ENCODE measurements at regions not wholly inside any gene's neighbourhood (a gene's known extent, or its start where the extent isn't known, plus 50 kb on each side); places are given as distances from the start of the nearest gene placed in this dataset.

- no peak overlapping the region for H3K27ac ChIP-seq (ENCODE audit: insufficient read depth, low read length)
Measured at GRCh38 chr5:107011605-107012004, 659.1 kb downstream of the EFNA5 start.

More at GRCh38 chr5:107011605-107012004, 659.1 kb downstream of the EFNA5 start:
- Histone ChIP-seq H4K5ac (ENCODE audit: low read depth, low read length) (no peak overlapping the region), H3K36me3 (ENCODE audit: control insufficient read depth, insufficient read depth, low read length) (no peaks in the 10 kb centered on the region), H3K4me1 (ENCODE audit: control insufficient read depth, insufficient read depth, low read length) (no peaks in the 10 kb centered on the region), H3K79me1 (ENCODE audit: low read depth in 1 of 2, low read length in 2 of 2) (no peaks in the 10 kb centered on the region), H2AK5ac (ENCODE audit: low read depth, low read length) (no peak overlapping the region), H3K18ac (ENCODE audit: low read depth, low read length) (no peak overlapping the region), H3K9ac (ENCODE audit: low read depth, low read length) (no peak overlapping the region), H3K9me3 (ENCODE audit: control insufficient read depth, insufficient read depth, low read length) (no peaks in the 10 kb centered on the region), H3K23ac (ENCODE audit: low read depth, low read length) (no peak overlapping the region), H3K4me3 (ENCODE audit: insufficient read depth, low read depth, low read length) (no peak overlapping the region), H4K8ac (ENCODE audit: low read depth in 2 of 2, low read length in 2 of 2) (no peak overlapping the region), H2BK20ac (ENCODE audit: low read depth, low read length) (no peak overlapping the region), H3K14ac (replicated peaks; ENCODE audit: low read depth, low read length) (no peak overlapping the region), H2BK5ac (ENCODE audit: low read depth, low read length, poor library complexity, severe bottlenecking) (no peak overlapping the region), H4K20me1 (ENCODE audit: insufficient read depth, low read length) (no peaks in the 10 kb centered on the region), H3K4ac (ENCODE audit: low read depth, low read length) (no peak overlapping the region), H2AFZ (replicated peaks; ENCODE audit: low read length, poor library complexity) (no peak overlapping the region), H3K4me2 (ENCODE audit: low read depth, low read length) (no peak overlapping the region), H3K27me3 (ENCODE audit: control insufficient read depth, insufficient read depth, low read length) (no peaks in the 10 kb centered on the region), H2BK120ac (ENCODE audit: low read depth, low read length) (no peak overlapping the region), H3K56ac (ENCODE audit: extremely low read depth, insufficient read depth, low read length) (no peak overlapping the region), H3K9me1 (ENCODE audit: insufficient read depth, low read length) (no peaks in the 10 kb centered on the region), H2AK9ac (replicated peaks; ENCODE audit: low read depth, low read length, poor library complexity) (no peak overlapping the region), H4K91ac (ENCODE audit: insufficient read depth, low read depth, low read length) (no peak overlapping the region), H2BK15ac (ENCODE audit: low read depth, low read length) (no peak overlapping the region)
- POLR2A ChIA-PET (ENCODE audit: unreplicated experiment), result no interaction called here
- intact Hi-C loops (cut with micrococcal nuclease) (no loop called here), dilution Hi-C loops (cut with HindIII; ENCODE audit: low sequenced_read_pairs, unreplicated experiment) (no loop called here), in situ Hi-C loops (cut with MboI; ENCODE audit: low sequenced_read_pairs) (no loop called here)
- TF ChIP-seq CEBPB (IDR thresholded peaks at IDR 0.05; ENCODE audit: low read depth, low read length) (no peak), SMC3 (IDR thresholded peaks at IDR 0.05; ENCODE audit: low read depth, low read length) (no peak), BHLHE40 (IDR thresholded peaks at IDR 0.05; ENCODE audit: low read depth, low read length) (no peak), RFX5 (IDR thresholded peaks at IDR 0.05; ENCODE audit: low read depth, low read length) (no peak), ELK1 (IDR thresholded peaks at IDR 0.05; ENCODE audit: borderline replicate concordance, low read depth, low read length) (no peak)
- TF ChIP-seq, protein P1, sequence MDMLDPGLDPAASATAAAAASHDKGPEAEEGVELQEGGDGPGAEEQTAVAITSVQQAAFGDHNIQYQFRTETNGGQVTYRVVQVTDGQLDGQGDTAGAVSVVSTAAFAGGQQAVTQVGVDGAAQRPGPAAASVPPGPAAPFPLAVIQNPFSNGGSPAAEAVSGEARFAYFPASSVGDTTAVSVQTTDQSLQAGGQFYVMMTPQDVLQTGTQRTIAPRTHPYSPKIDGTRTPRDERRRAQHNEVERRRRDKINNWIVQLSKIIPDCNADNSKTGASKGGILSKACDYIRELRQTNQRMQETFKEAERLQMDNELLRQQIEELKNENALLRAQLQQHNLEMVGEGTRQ (IDR thresholded peaks at IDR 0.05; ENCODE audit: low read depth, low read length), result no peak
- no TSS peak for BruUV-seq (replicated peaks)
- CTCF ChIA-PET, result no interaction called here
- no peak for DNase-seq
- no peak for ATAC-seq (ENCODE audit: low read depth)
- WGBS, 2 experiments (ENCODE audit: extremely low coverage in 2 of 2, insufficient read length in 1 of 2), result 70% methylated on average over 4 of the region's 7 CpGs; no CpG with 5 or more reads in 1 of the 2 experiments

Data from IMR-90 (cell line).